Fibroblast of lung (primary cell): ENCODE measurements at regions not wholly inside any gene's neighbourhood (a gene's known extent, or its start where the extent isn't known, plus 50 kb on each side); places are given as distances from the start of the nearest gene placed in this dataset.

Source experiments
- DNase-seq, 2 donors: peaks; one replicate each; pipeline versions ENCODE4 v3.0.0 to v3.0.0-alpha.2; 2010; ENCODE audit warnings: low read depth in 2 of 2
- H2AFZ ChIP-seq: 2 replicates; pipeline ENCODE4 v1.5.1; 2012; ENCODE audit warnings: low read length, control low read depth, inconsistent platforms
- H3K27ac ChIP-seq: 2 replicates; pipeline ENCODE4 v1.5.1; 2011; ENCODE audit warnings: low read length, control low read depth; ENCODE audit not compliant: insufficient read depth
- H3K27me3 ChIP-seq: 2 replicates; pipeline ENCODE4 v1.5.1; 2011; ENCODE audit warnings: mild to moderate bottlenecking, low read length; ENCODE audit not compliant: control insufficient read depth, insufficient read depth
- H3K36me3 ChIP-seq: 2 replicates; pipeline ENCODE4 v1.5.1; 2011; ENCODE audit warnings: low read length; ENCODE audit not compliant: control insufficient read depth, insufficient read depth
- H3K4me1 ChIP-seq: 2 replicates; pipeline ENCODE4 v1.5.1; 2011; ENCODE audit warnings: low read length; ENCODE audit not compliant: control insufficient read depth, insufficient read depth; ENCODE audit errors: extremely low read depth
- H3K4me2 ChIP-seq: 2 replicates; pipeline ENCODE4 v1.5.1; 2011; ENCODE audit warnings: low read length, control low read depth; ENCODE audit not compliant: insufficient read depth; ENCODE audit errors: extremely low read depth
- H3K4me3 ChIP-seq, 4 experiments: fragments of 200-600 bp in 1 of 4; sonication (generic) in 1 of 4; replicated peaks in 1 of 4; 2 replicates each; pipeline ENCODE4 v1.5.1; 2011 to 2016; ENCODE audit warnings: low read length in 4 of 4, low read depth in 3 of 4, mild to moderate bottlenecking in 3 of 4, control low read depth in 2 of 4, inconsistent platforms in 1 of 4, mixed read lengths in 1 of 4; ENCODE audit not compliant: insufficient read depth in 1 of 4; ENCODE audit errors: control extremely low read depth in 1 of 4
- H3K79me2 ChIP-seq: 2 replicates; pipeline ENCODE4 v1.5.1; 2012; ENCODE audit warnings: mild to moderate bottlenecking, low read length, inconsistent platforms; ENCODE audit not compliant: control insufficient read depth, insufficient read depth
- H3K9ac ChIP-seq: 2 replicates; pipeline ENCODE4 v1.5.1; 2011; ENCODE audit warnings: mild to moderate bottlenecking, low read length, control low read depth; ENCODE audit not compliant: insufficient read depth
- H3K9me3 ChIP-seq: 2 replicates; pipeline ENCODE4 v1.5.1; 2012; ENCODE audit warnings: low read depth, low read length; ENCODE audit not compliant: control insufficient read depth, insufficient read depth
- H4K20me1 ChIP-seq: 2 replicates; pipeline ENCODE4 v1.5.1; 2011; ENCODE audit warnings: low read length; ENCODE audit not compliant: control insufficient read depth, insufficient read depth; ENCODE audit errors: extremely low read depth
- EZH2 ChIP-seq: IDR thresholded peaks from 2 replicates; pipeline ENCODE4 v1.5.1; 2012; ENCODE audit warnings: low read length, control low read depth, mild to moderate bottlenecking; ENCODE audit errors: missing control alignments
- TF ChIP-seq, protein P1 (sequence below), 2 donors: IDR thresholded peaks in 1 of 2; conservative IDR thresholded peaks in 1 of 2; 1 replicate in 1 of 2; 2 replicates in 1 of 2; pipeline ENCODE4 v1.5.1; 2011 to 2012; ENCODE audit warnings: low read length in 2 of 2, control low read depth in 1 of 2, inconsistent platforms in 1 of 2, low read depth in 1 of 2, mild to moderate bottlenecking in 1 of 2

DNA sequence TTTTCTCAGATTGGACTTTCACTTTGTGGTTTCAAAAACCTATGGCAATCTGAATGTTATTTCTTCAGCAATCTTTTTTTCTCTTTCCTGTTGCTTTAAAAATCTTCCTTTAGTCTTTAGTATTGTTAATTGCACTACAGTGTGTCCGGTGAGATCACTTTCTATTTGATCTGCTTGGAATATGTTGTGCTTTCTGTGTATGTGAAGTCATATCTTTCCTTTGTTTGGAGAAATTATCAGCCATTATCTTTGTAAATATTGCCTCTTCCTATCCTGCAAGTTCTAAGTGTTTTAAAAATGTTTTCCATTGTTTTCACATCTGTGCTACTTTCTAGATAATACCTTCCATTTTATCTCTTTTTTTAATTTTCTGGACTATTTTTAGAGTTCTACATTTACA is 171.4 kb upstream of the PRSS16 start:
- TF ChIP-seq, protein P1, sequence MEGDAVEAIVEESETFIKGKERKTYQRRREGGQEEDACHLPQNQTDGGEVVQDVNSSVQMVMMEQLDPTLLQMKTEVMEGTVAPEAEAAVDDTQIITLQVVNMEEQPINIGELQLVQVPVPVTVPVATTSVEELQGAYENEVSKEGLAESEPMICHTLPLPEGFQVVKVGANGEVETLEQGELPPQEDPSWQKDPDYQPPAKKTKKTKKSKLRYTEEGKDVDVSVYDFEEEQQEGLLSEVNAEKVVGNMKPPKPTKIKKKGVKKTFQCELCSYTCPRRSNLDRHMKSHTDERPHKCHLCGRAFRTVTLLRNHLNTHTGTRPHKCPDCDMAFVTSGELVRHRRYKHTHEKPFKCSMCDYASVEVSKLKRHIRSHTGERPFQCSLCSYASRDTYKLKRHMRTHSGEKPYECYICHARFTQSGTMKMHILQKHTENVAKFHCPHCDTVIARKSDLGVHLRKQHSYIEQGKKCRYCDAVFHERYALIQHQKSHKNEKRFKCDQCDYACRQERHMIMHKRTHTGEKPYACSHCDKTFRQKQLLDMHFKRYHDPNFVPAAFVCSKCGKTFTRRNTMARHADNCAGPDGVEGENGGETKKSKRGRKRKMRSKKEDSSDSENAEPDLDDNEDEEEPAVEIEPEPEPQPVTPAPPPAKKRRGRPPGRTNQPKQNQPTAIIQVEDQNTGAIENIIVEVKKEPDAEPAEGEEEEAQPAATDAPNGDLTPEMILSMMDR (conservative IDR thresholded peaks at IDR 0.05 in 1 of 2, IDR thresholded peaks at IDR 0.05 in 1 of 2; ENCODE audit: low read depth in 1 of 2, low read length in 2 of 2), result no peak
- TF ChIP-seq EZH2, result no peak
- Histone ChIP-seq H3K27me3 (no peaks in the 10 kb centered on the region), H3K9me3 (no peaks in the 10 kb centered on the region), H3K4me2 (no peak overlapping the region), H4K20me1 (no peaks in the 10 kb centered on the region), H3K4me3 (no peak overlapping the region), H2AFZ (no peak overlapping the region), H3K4me1 (no peaks in the 10 kb centered on the region), H3K27ac (no peak overlapping the region), H3K79me2 (no peaks in the 10 kb centered on the region), H3K9ac (no peak overlapping the region), H3K36me3 (no peaks in the 10 kb centered on the region)
- DNase-seq, result no peak

DNA sequence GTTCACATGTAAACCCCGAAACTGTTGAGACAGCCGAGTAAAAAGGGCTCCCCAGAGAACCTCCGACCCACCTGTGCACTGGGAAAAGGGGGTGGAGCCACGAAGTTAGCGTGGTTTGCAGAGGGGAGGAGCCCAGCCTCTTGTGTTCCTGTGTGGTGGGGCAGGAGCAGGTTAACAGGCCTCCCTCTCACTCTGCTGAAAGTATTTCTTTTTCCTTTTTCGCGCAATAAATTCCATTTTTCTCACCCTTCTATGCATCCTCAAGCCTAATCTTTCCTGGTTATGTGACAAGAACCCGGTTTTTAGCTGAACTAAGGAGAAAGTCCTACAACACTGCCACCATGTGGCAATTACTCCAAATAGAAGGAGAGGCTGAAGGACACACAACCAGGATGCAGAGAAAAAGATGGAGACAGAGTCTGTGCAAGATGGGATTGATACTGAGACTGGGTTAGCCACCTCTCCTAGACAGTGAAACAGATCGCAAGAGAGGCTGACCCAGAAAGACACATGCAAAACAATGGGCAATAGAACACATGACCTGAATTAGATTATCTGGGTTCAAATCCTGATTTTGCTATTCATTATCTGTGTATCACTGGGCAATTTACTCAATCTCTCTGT is 168.7 kb upstream of the PRSS16 start:
- H3K4me2 ChIP-seq, result peak overlapping the region; percentile 48
- H3K36me3 ChIP-seq, result no peaks in the 10 kb centered on the region
- no peaks in the 10 kb centered on the region for H3K27me3 ChIP-seq
- H3K4me3 ChIP-seq, result peak overlapping the region in 1 of 4 experiments; percentile 1
- TF ChIP-seq, protein P1 (conservative IDR thresholded peaks at IDR 0.05 in 1 of 2, IDR thresholded peaks at IDR 0.05 in 1 of 2; ENCODE audit: low read depth in 1 of 2, low read length in 2 of 2), result peak; percentile 71
- no peak for TF ChIP-seq EZH2
- no peak overlapping the region for H3K27ac ChIP-seq
- peak; percentile 48 to 76 for DNase-seq
- no peaks in the 10 kb centered on the region for H3K4me1 ChIP-seq
- no peaks in the 10 kb centered on the region for H3K9me3 ChIP-seq
- H3K9ac ChIP-seq, result no peak overlapping the region
- H2AFZ ChIP-seq, result no peak overlapping the region
- H4K20me1 ChIP-seq, result no peaks in the 10 kb centered on the region
- H3K79me2 ChIP-seq, result no peaks in the 10 kb centered on the region

DNA sequence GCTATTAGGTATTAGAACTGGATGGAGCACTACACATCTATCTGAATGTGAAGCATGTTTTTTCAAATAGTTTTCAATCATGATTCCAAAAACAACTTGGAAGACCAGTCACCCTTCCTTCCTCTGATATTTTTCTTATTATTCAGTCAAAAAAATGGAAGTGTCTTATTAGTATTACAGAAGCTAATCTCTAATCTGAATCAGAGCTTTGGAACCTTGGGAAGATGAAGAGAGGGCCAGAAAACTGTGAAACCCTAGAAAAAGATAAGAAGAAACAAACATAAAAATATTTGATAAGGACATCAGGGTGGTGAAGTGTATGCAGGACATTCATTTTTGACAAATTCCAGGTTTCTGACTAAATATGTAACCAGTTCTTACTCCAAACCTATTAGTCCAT is 166.3 kb upstream of the PRSS16 start:
- Histone ChIP-seq H3K9ac (no peak overlapping the region), H3K27ac (no peak overlapping the region), H3K4me3 (no peak overlapping the region), H3K4me1 (no peaks in the 10 kb centered on the region), H3K9me3 (no peaks in the 10 kb centered on the region), H3K27me3 (no peaks in the 10 kb centered on the region), H2AFZ (no peak overlapping the region), H3K79me2 (no peaks in the 10 kb centered on the region), H3K36me3 (no peaks in the 10 kb centered on the region), H3K4me2 (no peak overlapping the region), H4K20me1 (no peaks in the 10 kb centered on the region)
- TF ChIP-seq EZH2, result no peak
- TF ChIP-seq, protein P1 (conservative IDR thresholded peaks at IDR 0.05 in 1 of 2, IDR thresholded peaks at IDR 0.05 in 1 of 2; ENCODE audit: low read depth in 1 of 2, low read length in 2 of 2), result no peak
- DNase-seq, result no peak
